GM12872 (cell line): ENCODE measurements at regions not wholly inside any gene's neighbourhood (a gene's known extent, or its start where the extent isn't known, plus 50 kb on each side); places are given as distances from the start of the nearest gene placed in this dataset.

Experiments
- TF ChIP-seq, protein P1 (sequence below): IDR thresholded peaks from 3 replicates; pipeline ENCODE4 v1.5.1; 2011; ENCODE audit warnings: low read depth, mild to moderate bottlenecking, low read length, moderate library complexity; ENCODE audit not compliant: insufficient read depth

DNA sequence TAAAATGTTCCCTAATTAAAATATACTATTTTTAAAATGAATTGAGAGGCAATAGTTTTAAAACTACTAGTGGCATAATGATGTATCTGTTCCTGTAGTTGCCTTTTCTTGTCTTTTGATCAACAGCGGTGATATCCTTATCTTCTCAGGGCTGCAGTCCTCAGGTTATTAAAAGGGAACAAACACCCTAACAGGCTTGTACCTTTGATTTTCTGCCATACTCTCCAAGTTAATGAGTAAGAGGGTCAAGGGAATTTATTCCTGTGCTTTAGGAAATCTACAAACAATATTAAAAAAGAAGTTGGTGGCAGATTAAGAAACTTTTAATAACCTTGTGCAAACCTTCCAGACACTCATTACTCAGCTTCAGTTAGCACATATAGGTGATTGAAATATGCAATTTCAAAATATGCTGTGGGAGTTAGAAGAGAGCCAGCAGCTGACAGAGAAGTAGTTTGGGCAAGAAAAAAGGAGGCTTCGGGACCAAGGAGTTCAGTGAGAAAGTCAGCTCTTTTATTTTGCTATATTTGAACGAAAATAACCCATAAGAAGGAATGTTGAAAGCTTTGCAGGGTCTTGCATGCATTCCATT lies 81.0 kb upstream of the TLE4 start:
- TF ChIP-seq, protein P1, sequence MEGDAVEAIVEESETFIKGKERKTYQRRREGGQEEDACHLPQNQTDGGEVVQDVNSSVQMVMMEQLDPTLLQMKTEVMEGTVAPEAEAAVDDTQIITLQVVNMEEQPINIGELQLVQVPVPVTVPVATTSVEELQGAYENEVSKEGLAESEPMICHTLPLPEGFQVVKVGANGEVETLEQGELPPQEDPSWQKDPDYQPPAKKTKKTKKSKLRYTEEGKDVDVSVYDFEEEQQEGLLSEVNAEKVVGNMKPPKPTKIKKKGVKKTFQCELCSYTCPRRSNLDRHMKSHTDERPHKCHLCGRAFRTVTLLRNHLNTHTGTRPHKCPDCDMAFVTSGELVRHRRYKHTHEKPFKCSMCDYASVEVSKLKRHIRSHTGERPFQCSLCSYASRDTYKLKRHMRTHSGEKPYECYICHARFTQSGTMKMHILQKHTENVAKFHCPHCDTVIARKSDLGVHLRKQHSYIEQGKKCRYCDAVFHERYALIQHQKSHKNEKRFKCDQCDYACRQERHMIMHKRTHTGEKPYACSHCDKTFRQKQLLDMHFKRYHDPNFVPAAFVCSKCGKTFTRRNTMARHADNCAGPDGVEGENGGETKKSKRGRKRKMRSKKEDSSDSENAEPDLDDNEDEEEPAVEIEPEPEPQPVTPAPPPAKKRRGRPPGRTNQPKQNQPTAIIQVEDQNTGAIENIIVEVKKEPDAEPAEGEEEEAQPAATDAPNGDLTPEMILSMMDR = no peak

DNA sequence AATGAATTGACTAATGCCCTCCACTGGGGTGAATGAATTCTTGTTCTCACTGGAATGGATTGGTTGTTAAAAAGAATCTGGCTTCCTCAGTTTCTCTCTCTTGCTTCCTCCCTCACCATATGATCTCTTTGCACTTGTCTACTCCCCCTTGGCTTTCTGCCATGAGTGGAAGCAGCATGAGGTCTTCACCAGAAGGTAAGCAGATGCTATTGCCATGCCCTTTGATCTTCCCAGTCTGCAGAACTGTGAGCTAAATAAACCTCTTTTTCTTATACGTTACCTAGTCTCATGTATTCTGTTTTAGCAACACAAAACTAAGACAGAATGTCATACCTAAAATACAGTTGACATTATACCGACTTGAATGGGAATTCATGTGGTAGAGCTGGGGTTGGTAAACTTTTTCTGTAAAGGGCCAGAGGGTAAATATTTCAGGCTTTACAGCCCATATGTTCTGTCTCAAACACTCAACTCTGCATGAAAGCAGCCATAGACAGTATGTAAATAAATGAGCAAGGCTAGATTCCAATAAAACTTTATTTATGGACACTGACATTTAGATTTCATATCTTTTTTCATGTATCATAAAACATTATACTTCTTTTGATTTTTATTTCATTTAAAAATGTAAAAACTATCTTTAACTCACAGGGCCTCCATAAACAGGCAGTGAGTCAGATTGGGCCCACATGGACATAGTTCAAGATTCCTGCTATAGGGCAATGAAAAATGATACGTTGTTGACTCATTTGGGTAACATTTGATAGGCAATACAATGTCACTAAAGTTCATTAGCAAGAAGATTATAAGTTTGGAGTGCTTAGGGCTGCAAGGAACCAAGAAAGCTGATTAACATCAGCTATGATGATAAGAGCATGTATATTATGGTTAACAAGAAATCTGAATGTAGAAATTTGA lies 79.4 kb upstream of the TLE4 start:
- TF ChIP-seq, protein P1 = no peak

DNA sequence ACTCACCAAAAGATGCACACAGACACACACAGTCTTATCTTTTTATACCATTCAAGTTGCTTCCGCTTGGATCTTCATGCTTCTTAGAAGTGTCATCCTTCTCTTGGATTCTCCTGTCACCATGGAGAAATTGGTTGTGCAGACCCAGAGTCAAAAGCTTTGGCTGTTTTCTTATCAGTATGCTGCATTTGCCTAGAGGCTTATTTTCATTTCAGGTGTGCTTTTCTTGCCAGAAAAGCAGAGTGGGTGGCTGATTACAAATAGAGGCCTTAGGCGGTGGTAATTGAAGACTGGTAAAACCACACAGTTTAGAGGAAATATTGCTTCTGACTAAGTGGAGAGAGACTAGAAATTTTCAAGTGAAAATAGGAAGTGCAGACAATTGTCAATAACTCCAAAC lies 70.2 kb upstream of the TLE4 start:
- TF ChIP-seq, protein P1 = no peak

DNA sequence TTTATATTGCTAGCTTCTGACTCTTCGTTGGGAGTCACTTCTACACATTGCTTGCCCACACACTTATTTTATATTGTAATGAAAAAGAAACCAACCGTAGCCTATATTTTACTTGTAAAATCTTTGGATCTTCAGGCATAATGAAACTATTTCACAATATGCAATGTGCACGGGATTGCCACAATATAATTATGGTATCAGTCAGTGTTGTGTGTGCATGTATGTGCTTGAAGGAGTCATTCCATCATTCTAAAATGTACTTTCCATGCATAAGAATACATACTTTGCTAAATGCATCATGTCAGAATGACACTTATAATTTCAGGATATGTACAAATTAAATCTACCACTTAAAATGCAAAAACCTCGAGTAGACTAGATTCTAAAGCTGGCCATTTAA lies 64.0 kb upstream of the TLE4 start:
- TF ChIP-seq, protein P1 = no peak

DNA sequence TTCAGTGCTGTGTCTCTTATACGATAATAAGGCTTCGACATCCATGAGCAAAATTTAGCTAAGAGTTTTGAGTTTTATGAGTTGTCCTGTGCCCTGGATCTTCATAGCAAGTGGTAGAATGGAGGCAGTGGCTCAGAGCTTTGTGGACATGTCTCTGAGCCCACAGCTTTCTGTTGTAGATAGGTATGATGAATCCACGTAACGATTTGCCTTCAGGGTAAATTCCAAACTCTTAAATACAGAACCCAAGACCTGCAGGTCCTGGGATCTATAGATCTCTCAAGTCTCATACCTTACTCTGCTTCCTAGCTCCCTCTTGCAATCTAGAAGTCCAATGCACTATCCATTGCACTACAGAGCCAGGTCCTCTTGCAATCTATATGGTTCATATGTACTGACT lies 59.5 kb upstream of the TLE4 start:
- TF ChIP-seq, protein P1 = no peak
